Activated naive CD4-positive, alpha-beta T cell treated with anti-CD3 and anti-CD28 coated beads for 36 hours (primary cell): ENCODE measurements at regions not wholly inside any gene's neighbourhood (a gene's known extent, or its start where the extent isn't known, plus 50 kb on each side); places are given as distances from the start of the nearest gene placed in this dataset.
"Not testable (repeated sequence)": the region's sequence is repeated elsewhere in the genome, so short reads cannot be mapped to it uniquely, and the experiment has no call there.

Source experiments
- CTCF ChIA-PET: fragments of 350-600 bp; sonication (Branson Sonifier 250); formaldehyde crosslinking; loops from one replicate; lab custom pipeline; 2021; ENCODE audit warnings: antibody characterized with exemption; lab: Charles Lee
- DNase-seq: peaks from one replicate; pipeline ENCODE4 v3.0.0-alpha.2; 2020
- H3K27ac Mint-ChIP-seq: one replicate; pipeline ENCODE4 v1.8.0; 2021; ENCODE audit warnings: mild to moderate bottlenecking, mixed read lengths
- H3K27me3 Mint-ChIP-seq: one replicate; pipeline ENCODE4 v1.8.0; 2021; ENCODE audit warnings: low read depth, mixed read lengths
- H3K36me3 Mint-ChIP-seq: one replicate; pipeline ENCODE4 v1.8.0; 2021; ENCODE audit warnings: low read depth, mixed read lengths
- H3K4me1 Mint-ChIP-seq: one replicate; pipeline ENCODE4 v1.8.0; 2021; ENCODE audit warnings: low read depth, mixed read lengths
- H3K4me3 Mint-ChIP-seq: one replicate; pipeline ENCODE4 v1.8.0; 2021; ENCODE audit warnings: mild to moderate bottlenecking, moderate library complexity, mixed read lengths
- H3K9me3 Mint-ChIP-seq: one replicate; pipeline ENCODE4 v1.8.0; 2021; ENCODE audit warnings: mixed read lengths
- intact Hi-C: fragments of 100-400 bp; cut with micrococcal nuclease; formaldehyde crosslinking; loops from one replicate; pipeline ENCODE4 v1.15.1; 2023

- DNase-seq: no peak
- Mint-ChIP-seq H3K36me3 (no peaks in the 10 kb centered on the region), H3K27ac (no peak overlapping the region), H3K4me3 (no peak overlapping the region), H3K9me3 (no peaks in the 10 kb centered on the region), H3K4me1 (no peaks in the 10 kb centered on the region), H3K27me3 (no peaks in the 10 kb centered on the region)
- CTCF ChIA-PET: no interaction called here
- intact Hi-C loops: no loop called here
Measured at GRCh38 chr6:168238159-168238909, 81.2 kb downstream of the DACT2 start.

- H3K36me3 Mint-ChIP-seq, DNase-seq, intact Hi-C loops: not testable (repeated sequence)
Measured at GRCh38 chr6:168233875-168234213, 85.7 kb downstream of the DACT2 start.

GRCh38 chr6:168232989-168233874, 86.3 kb downstream of the DACT2 start:
- Mint-ChIP-seq H3K4me3 (no peak overlapping the region), H3K36me3 (no peaks in the 10 kb centered on the region), H3K9me3 (no peaks in the 10 kb centered on the region), H3K27me3 (peaks cover 11% of the 10 kb centered on the region), H3K27ac (no peak overlapping the region), H3K4me1 (no peaks in the 10 kb centered on the region)
- CTCF ChIA-PET: no interaction called here
- DNase-seq: no peak
- intact Hi-C loops: no loop called here

More at GRCh38 chr6:168233875-168234213, 85.7 kb downstream of the DACT2 start:
- H3K9me3 Mint-ChIP-seq, H3K27me3 Mint-ChIP-seq, H3K4me1 Mint-ChIP-seq, H3K4me3 Mint-ChIP-seq, H3K27ac Mint-ChIP-seq, CTCF ChIA-PET: not testable (repeated sequence)

- intact Hi-C loops: no loop called here
Measured at GRCh38 chr6:168232528-168232927, 87.0 kb downstream of the DACT2 start.

GRCh38 chr6:168232062-168232461, 87.5 kb downstream of the DACT2 start:
- H3K9me3 Mint-ChIP-seq: no peaks in the 10 kb centered on the region
- intact Hi-C loops: no loop called here
- no peak for DNase-seq
- H3K4me3 Mint-ChIP-seq: no peak overlapping the region
- no peaks in the 10 kb centered on the region for H3K36me3 Mint-ChIP-seq
- H3K27ac Mint-ChIP-seq: no peak overlapping the region
- peaks cover 12% of the 10 kb centered on the region for H3K27me3 Mint-ChIP-seq
- no peaks in the 10 kb centered on the region for H3K4me1 Mint-ChIP-seq
- CTCF ChIA-PET: no interaction called here

More at GRCh38 chr6:168232528-168232927, 87.0 kb downstream of the DACT2 start:
- no peaks in the 10 kb centered on the region for H3K4me1 Mint-ChIP-seq
- no peaks in the 10 kb centered on the region for H3K9me3 Mint-ChIP-seq
- DNase-seq: no peak
- CTCF ChIA-PET: no interaction called here
- H3K36me3 Mint-ChIP-seq: no peaks in the 10 kb centered on the region
- no peak overlapping the region for H3K27ac Mint-ChIP-seq
- H3K27me3 Mint-ChIP-seq: peaks cover 12% of the 10 kb centered on the region
- no peak overlapping the region for H3K4me3 Mint-ChIP-seq

- H3K27ac Mint-ChIP-seq: no peak overlapping the region
- intact Hi-C loops: no loop called here
- H3K27me3 Mint-ChIP-seq: peaks cover 16% of the 10 kb centered on the region
- no peaks in the 10 kb centered on the region for H3K36me3 Mint-ChIP-seq
- no peak for DNase-seq
- no peaks in the 10 kb centered on the region for H3K9me3 Mint-ChIP-seq
- no peaks in the 10 kb centered on the region for H3K4me1 Mint-ChIP-seq
- no peak overlapping the region for H3K4me3 Mint-ChIP-seq
- CTCF ChIA-PET: no interaction called here
Measured at GRCh38 chr6:168231393-168231957, 88.1 kb downstream of the DACT2 start.

- CTCF ChIA-PET: no interaction called here
- H3K36me3 Mint-ChIP-seq: no peaks in the 10 kb centered on the region
- DNase-seq: no peak
Measured at GRCh38 chr6:168229368-168229752, 90.2 kb downstream of the DACT2 start.

GRCh38 chr6:168228676-168229367, 90.8 kb downstream of the DACT2 start:
- CTCF ChIA-PET: no interaction called here
- Mint-ChIP-seq H3K4me1 (no peaks in the 10 kb centered on the region), H3K9me3 (no peaks in the 10 kb centered on the region), H3K4me3 (no peak overlapping the region), H3K36me3 (no peaks in the 10 kb centered on the region), H3K27ac (no peak overlapping the region), H3K27me3 (peaks cover 16% of the 10 kb centered on the region)
- intact Hi-C loops: no loop called here
- no peak for DNase-seq

More at GRCh38 chr6:168229368-168229752, 90.2 kb downstream of the DACT2 start:
- no peak overlapping the region for H3K27ac Mint-ChIP-seq
- H3K4me1 Mint-ChIP-seq: no peaks in the 10 kb centered on the region
- H3K27me3 Mint-ChIP-seq: peaks cover 16% of the 10 kb centered on the region
- intact Hi-C loops: no loop called here
- H3K4me3 Mint-ChIP-seq: no peak overlapping the region
- no peaks in the 10 kb centered on the region for H3K9me3 Mint-ChIP-seq

GRCh38 chr6:168227840-168228239, 91.7 kb downstream of the DACT2 start:
- no peak overlapping the region for H3K4me3 Mint-ChIP-seq
- H3K27ac Mint-ChIP-seq: no peak overlapping the region
- no peak for DNase-seq
- intact Hi-C loops: no loop called here
- H3K4me1 Mint-ChIP-seq: no peaks in the 10 kb centered on the region
- CTCF ChIA-PET: no interaction called here
- H3K9me3 Mint-ChIP-seq: no peaks in the 10 kb centered on the region
- no peaks in the 10 kb centered on the region for H3K36me3 Mint-ChIP-seq
- peaks cover 20% of the 10 kb centered on the region for H3K27me3 Mint-ChIP-seq

- no peak overlapping the region for H3K27ac Mint-ChIP-seq
- intact Hi-C loops: no loop called here
- peaks cover 20% of the 10 kb centered on the region for H3K27me3 Mint-ChIP-seq
Measured at GRCh38 chr6:168226902-168227318, 92.7 kb downstream of the DACT2 start.

GRCh38 chr6:168226061-168226752, 93.4 kb downstream of the DACT2 start:
- H3K27me3 Mint-ChIP-seq: peaks cover 22% of the 10 kb centered on the region
- no peaks in the 10 kb centered on the region for H3K4me1 Mint-ChIP-seq
- no peak overlapping the region for H3K4me3 Mint-ChIP-seq
- intact Hi-C loops: no loop called here
- H3K27ac Mint-ChIP-seq: no peak overlapping the region
- no peak for DNase-seq
- CTCF ChIA-PET: no interaction called here
- H3K9me3 Mint-ChIP-seq: no peaks in the 10 kb centered on the region
- H3K36me3 Mint-ChIP-seq: no peaks in the 10 kb centered on the region

More at GRCh38 chr6:168226902-168227318, 92.7 kb downstream of the DACT2 start:
- Mint-ChIP-seq H3K4me1 (no peaks in the 10 kb centered on the region), H3K36me3 (no peaks in the 10 kb centered on the region), H3K4me3 (no peak overlapping the region), H3K9me3 (no peaks in the 10 kb centered on the region)
- CTCF ChIA-PET: no interaction called here
- DNase-seq: no peak

GRCh38 chr6:168225471-168225911, 94.1 kb downstream of the DACT2 start:
- Mint-ChIP-seq H3K9me3 (no peaks in the 10 kb centered on the region), H3K4me3 (no peak overlapping the region), H3K27ac (no peak overlapping the region), H3K27me3 (peaks cover 18% of the 10 kb centered on the region), H3K36me3 (no peaks in the 10 kb centered on the region), H3K4me1 (no peaks in the 10 kb centered on the region)
- CTCF ChIA-PET: no interaction called here
- no peak for DNase-seq
- intact Hi-C loops: no loop called here
